Ishikawa (cell line): ENCODE measurements at regions not wholly inside any gene's neighbourhood (a gene's known extent, or its start where the extent isn't known, plus 50 kb on each side); places are given as distances from the start of the nearest gene placed in this dataset.

Experiments used
- EP300 ChIP-seq: IDR thresholded peaks from 2 replicates; pipeline ENCODE4 v1.6.1; 2012; ENCODE audit warnings: borderline replicate concordance
- FOXM1 ChIP-seq: IDR thresholded peaks from 2 replicates; pipeline ENCODE4 v1.6.1; 2012; ENCODE audit warnings: low read depth, borderline replicate concordance
- MAX ChIP-seq: IDR thresholded peaks from 2 replicates; pipeline ENCODE4 v1.6.1; 2012
- NFIC ChIP-seq: IDR thresholded peaks from 2 replicates; pipeline ENCODE4 v1.6.1; 2012
- RAD21 ChIP-seq: IDR thresholded peaks from 2 replicates; pipeline ENCODE4 v1.6.1; 2012; ENCODE audit warnings: low read depth
- REST ChIP-seq: IDR thresholded peaks from 2 replicates; pipeline ENCODE4 v1.6.1; 2012; ENCODE audit warnings: low read depth, mild to moderate bottlenecking
- TAF1 ChIP-seq: IDR thresholded peaks from 2 replicates; pipeline ENCODE4 v1.6.1; 2012; ENCODE audit warnings: low read depth, mild to moderate bottlenecking
- TCF12 ChIP-seq: IDR thresholded peaks from 2 replicates; pipeline ENCODE4 v1.6.1; 2012; ENCODE audit warnings: low read depth
- USF1 ChIP-seq: IDR thresholded peaks from 2 replicates; pipeline ENCODE4 v1.6.1; 2012
- YY1 ChIP-seq: IDR thresholded peaks from 2 replicates; pipeline ENCODE4 v1.6.1; 2012; ENCODE audit warnings: low read depth
- ZBTB7A ChIP-seq: IDR thresholded peaks from 2 replicates; pipeline ENCODE4 v1.6.1; 2012; ENCODE audit warnings: low read depth

GRCh38 chr18:40110455-40110854 is 1844.6 kb upstream of the PIK3C3 start:
- no peak for TF ChIP-seq EP300
- TF ChIP-seq RAD21, result no peak
- TF ChIP-seq TAF1, result no peak
- TF ChIP-seq REST, result no peak
- TF ChIP-seq ZBTB7A, result no peak
- no peak for TF ChIP-seq TCF12
- TF ChIP-seq YY1, result no peak
- TF ChIP-seq NFIC, result no peak
- TF ChIP-seq USF1, result no peak
- TF ChIP-seq MAX, result no peak
- TF ChIP-seq FOXM1, result no peak
